SK-N-SH treated with all-trans-retinoic acid at 6 μM for 48 hours (cell line): ENCODE measurements at regions not wholly inside any gene's neighbourhood (a gene's known extent, or its start where the extent isn't known, plus 50 kb on each side); places are given as distances from the start of the nearest gene placed in this dataset.

Experiments
- ATAC-seq: fragments of 200-7000 bp; cut with Tn5 transposase; 3 replicates; pipeline ENCODE4 v1.9.1; 2020; ENCODE audit warnings: mild to moderate bottlenecking, moderate library complexity
- ARNTL ChIP-seq: fragments of 450-650 bp; formaldehyde crosslinking; IDR thresholded peaks from 2 replicates; pipeline ENCODE4 v1.5.0; 2020; ENCODE audit warnings: low read depth, mild to moderate bottlenecking, moderate library complexity, borderline replicate concordance
- BACH2 ChIP-seq: fragments of 250-450 bp; sonication (Bioruptor Pico); IDR thresholded peaks from 2 replicates; pipeline ENCODE4 v1.9.0; 2021; ENCODE audit warnings: mild to moderate bottlenecking, borderline replicate concordance
- CREB5 ChIP-seq: fragments of 250-450 bp; sonication (Bioruptor Pico); IDR thresholded peaks from 2 replicates; pipeline ENCODE4 v1.5.1; 2020; ENCODE audit warnings: low read depth, mild to moderate bottlenecking, moderate library complexity
- CSDC2 ChIP-seq: fragments of 250-450 bp; sonication (Bioruptor Pico); IDR thresholded peaks from 2 replicates; pipeline ENCODE4 v1.5.0; 2020; ENCODE audit warnings: mild to moderate bottlenecking, moderate library complexity
- CSRNP3 ChIP-seq: fragments of 250-450 bp; sonication (Bioruptor Pico); IDR thresholded peaks from 2 replicates; pipeline ENCODE4 v1.5.1; 2021; ENCODE audit warnings: mild to moderate bottlenecking, moderate library complexity
- ESRRG ChIP-seq: fragments of 250-450 bp; sonication (Bioruptor Pico); IDR thresholded peaks from 2 replicates; pipeline ENCODE4 v1.6.1; 2021; ENCODE audit warnings: mild to moderate bottlenecking
- GLIS3 ChIP-seq: fragments of 250-450 bp; sonication (Bioruptor Pico); IDR thresholded peaks from 2 replicates; pipeline ENCODE4 v1.5.0; 2020; ENCODE audit warnings: mild to moderate bottlenecking, moderate library complexity
- ISL1 ChIP-seq: fragments of 250-450 bp; sonication (Bioruptor Pico); IDR thresholded peaks from 2 replicates; pipeline ENCODE4 v2.1.2; 2022; ENCODE audit warnings: mild to moderate bottlenecking, moderate library complexity
- POU6F1 ChIP-seq: fragments of 250-450 bp; sonication (Bioruptor Pico); IDR thresholded peaks from 2 replicates; pipeline ENCODE4 v1.8.0; 2021; ENCODE audit warnings: low read depth, mild to moderate bottlenecking, moderate library complexity, borderline replicate concordance
- PPARA ChIP-seq: fragments of 250-450 bp; sonication (Bioruptor Pico); IDR thresholded peaks from 2 replicates; pipeline ENCODE4 v1.5.0; 2020; ENCODE audit warnings: mild to moderate bottlenecking, borderline replicate concordance
- RARB ChIP-seq: fragments of 250-450 bp; sonication (Bioruptor Pico); IDR thresholded peaks from 2 replicates; pipeline ENCODE4 v1.8.0; 2021; ENCODE audit warnings: mild to moderate bottlenecking, moderate library complexity
- SNAI2 ChIP-seq: fragments of 250-450 bp; sonication (Bioruptor Pico); IDR thresholded peaks from 2 replicates; pipeline ENCODE4 v1.5.0; 2020; ENCODE audit warnings: mild to moderate bottlenecking, moderate library complexity
- TCF4 ChIP-seq: fragments of 250-450 bp; sonication (Bioruptor Pico); IDR thresholded peaks from 2 replicates; pipeline ENCODE4 v1.8.0; 2021; ENCODE audit warnings: mild to moderate bottlenecking, moderate library complexity, borderline replicate concordance
- TOX ChIP-seq: fragments of 250-450 bp; sonication (Bioruptor Pico); IDR thresholded peaks from 2 replicates; pipeline ENCODE4 v1.8.0; 2021; ENCODE audit warnings: mild to moderate bottlenecking, moderate library complexity, borderline replicate concordance
- TSHZ2 ChIP-seq: fragments of 250-450 bp; sonication (Bioruptor Pico); IDR thresholded peaks from 2 replicates; pipeline ENCODE4 v1.5.0; 2020; ENCODE audit warnings: mild to moderate bottlenecking, moderate library complexity
- ZC3H10 ChIP-seq: fragments of 250-450 bp; sonication (Bioruptor Pico); IDR thresholded peaks from 2 replicates; pipeline ENCODE4 v1.5.1; 2021; ENCODE audit warnings: mild to moderate bottlenecking, moderate library complexity
- ZFP3 ChIP-seq: fragments of 250-450 bp; sonication (Bioruptor Pico); IDR thresholded peaks from 2 replicates; pipeline ENCODE4 v1.5.0; 2020; ENCODE audit warnings: mild to moderate bottlenecking, moderate library complexity
- ZFP30 ChIP-seq: fragments of 450-650 bp; formaldehyde crosslinking; IDR thresholded peaks from 2 replicates; pipeline ENCODE4 v1.5.0; 2022; ENCODE audit warnings: mild to moderate bottlenecking, moderate library complexity
- ZNF565 ChIP-seq: fragments of 450-650 bp; formaldehyde crosslinking; conservative IDR thresholded peaks from 2 replicates; pipeline ENCODE4 v1.5.0; 2020; ENCODE audit warnings: low read depth, mild to moderate bottlenecking, moderate library complexity
- ZNF70 ChIP-seq: fragments of 450-650 bp; formaldehyde crosslinking; IDR thresholded peaks from 2 replicates; pipeline ENCODE4 v1.5.0; 2020; ENCODE audit warnings: mild to moderate bottlenecking, moderate library complexity
- ZNF8 ChIP-seq: fragments of 450-650 bp; formaldehyde crosslinking; IDR thresholded peaks from 2 replicates; pipeline ENCODE4 v1.5.0; 2020; ENCODE audit warnings: mild to moderate bottlenecking, moderate library complexity

GRCh38 chr10:121099181-121099580 is 248.0 kb downstream of the WDR11 start:
- TF ChIP-seq TCF4 (CRISPR knock-in tag): no peak
- TF ChIP-seq ESRRG: no peak
- no peak for TF ChIP-seq CSRNP3 (CRISPR knock-in tag)
- TF ChIP-seq ZNF565 (CRISPR knock-in tag): no peak
- no peak for TF ChIP-seq ZFP30 (CRISPR knock-in tag)
- ATAC-seq: no peak

- TF ChIP-seq ZC3H10 (CRISPR knock-in tag): no peak
- no peak for TF ChIP-seq PPARA (CRISPR knock-in tag)
- no peak for TF ChIP-seq ZFP30 (CRISPR knock-in tag)
- TF ChIP-seq POU6F1 (CRISPR knock-in tag): no peak
- TF ChIP-seq ZNF70: no peak
- no peak for ATAC-seq
Observed at GRCh38 chr10:121099592-121099991, 248.4 kb downstream of the WDR11 start.

GRCh38 chr10:121101561-121101960 is 250.4 kb downstream of the WDR11 start:
- no peak for ATAC-seq
- TF ChIP-seq TCF4 (CRISPR knock-in tag) (no peak), ZFP3 (CRISPR knock-in tag) (no peak), POU6F1 (CRISPR knock-in tag) (no peak), CSDC2 (CRISPR knock-in tag) (no peak), BACH2 (CRISPR knock-in tag) (no peak), TOX (no peak), ISL1 (no peak), CREB5 (no peak), ZC3H10 (CRISPR knock-in tag) (no peak), ZFP30 (CRISPR knock-in tag) (no peak), GLIS3 (CRISPR knock-in tag) (no peak), RARB (CRISPR knock-in tag) (no peak), SNAI2 (CRISPR knock-in tag) (no peak), ZNF8 (CRISPR knock-in tag) (no peak), CSRNP3 (CRISPR knock-in tag) (no peak)
- TF ChIP-seq, all 23 proteins: peak for 0

- ATAC-seq: no peak
- no peak for TF ChIP-seq TOX
- TF ChIP-seq ISL1: no peak
- no peak for TF ChIP-seq PPARA (CRISPR knock-in tag)
- TF ChIP-seq CSRNP3 (CRISPR knock-in tag): no peak
- no peak for TF ChIP-seq ZFP30 (CRISPR knock-in tag)
- TF ChIP-seq ARNTL (CRISPR knock-in tag): no peak
- no peak for TF ChIP-seq ZFP3 (CRISPR knock-in tag)
- no peak for TF ChIP-seq RARB (CRISPR knock-in tag)
- no peak for TF ChIP-seq TSHZ2 (CRISPR knock-in tag)
- no peak for TF ChIP-seq BACH2 (CRISPR knock-in tag)
- no peak for TF ChIP-seq ZNF565 (CRISPR knock-in tag)
- TF ChIP-seq CREB5: no peak
- TF ChIP-seq ESRRG: no peak
- TF ChIP-seq ZNF70: no peak
Observed at GRCh38 chr10:121102706-121103105, 251.5 kb downstream of the WDR11 start.
